ENCODE measurements at regions not wholly inside any gene's neighbourhood (a gene's known extent, or its start where the extent isn't known, plus 50 kb on each side); places are given as distances from the start of the nearest gene placed in this dataset.

DNA sequence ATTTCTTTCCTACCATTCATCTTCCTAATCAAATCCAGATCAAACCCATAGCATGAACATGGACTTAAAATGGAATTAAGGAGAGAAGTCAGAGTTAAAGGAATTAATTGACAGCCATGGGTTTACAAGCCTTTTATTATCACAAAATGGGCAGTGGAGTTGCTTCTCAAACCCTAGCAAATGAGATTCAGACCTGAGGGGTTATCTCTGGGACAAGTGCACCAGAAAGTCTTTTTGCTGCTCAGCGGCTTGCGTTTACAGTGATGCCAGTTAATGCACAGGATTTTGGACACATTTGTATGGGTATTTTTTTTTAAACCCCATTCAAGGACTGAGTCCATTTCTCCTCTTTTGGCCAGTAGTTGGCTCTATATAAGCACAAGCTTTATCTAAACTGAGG is 503.0 kb downstream of the EFNB2 start:
- DNase-seq: no peak
- TF ChIP-seq, protein P1, sequence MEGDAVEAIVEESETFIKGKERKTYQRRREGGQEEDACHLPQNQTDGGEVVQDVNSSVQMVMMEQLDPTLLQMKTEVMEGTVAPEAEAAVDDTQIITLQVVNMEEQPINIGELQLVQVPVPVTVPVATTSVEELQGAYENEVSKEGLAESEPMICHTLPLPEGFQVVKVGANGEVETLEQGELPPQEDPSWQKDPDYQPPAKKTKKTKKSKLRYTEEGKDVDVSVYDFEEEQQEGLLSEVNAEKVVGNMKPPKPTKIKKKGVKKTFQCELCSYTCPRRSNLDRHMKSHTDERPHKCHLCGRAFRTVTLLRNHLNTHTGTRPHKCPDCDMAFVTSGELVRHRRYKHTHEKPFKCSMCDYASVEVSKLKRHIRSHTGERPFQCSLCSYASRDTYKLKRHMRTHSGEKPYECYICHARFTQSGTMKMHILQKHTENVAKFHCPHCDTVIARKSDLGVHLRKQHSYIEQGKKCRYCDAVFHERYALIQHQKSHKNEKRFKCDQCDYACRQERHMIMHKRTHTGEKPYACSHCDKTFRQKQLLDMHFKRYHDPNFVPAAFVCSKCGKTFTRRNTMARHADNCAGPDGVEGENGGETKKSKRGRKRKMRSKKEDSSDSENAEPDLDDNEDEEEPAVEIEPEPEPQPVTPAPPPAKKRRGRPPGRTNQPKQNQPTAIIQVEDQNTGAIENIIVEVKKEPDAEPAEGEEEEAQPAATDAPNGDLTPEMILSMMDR (IDR thresholded peaks at IDR 0.05): no peak
- Mint-ChIP-seq H3K36me3 (ENCODE audit: low read depth) (no peaks in the 10 kb centered on the region), H3K27ac (no peak overlapping the region), H3K9me3 (no peaks in the 10 kb centered on the region), H3K4me3 (no peak overlapping the region), H3K4me1 (ENCODE audit: low read depth) (peaks cover 40% of the 10 kb centered on the region), H3K27me3 (ENCODE audit: insufficient read depth) (peaks cover 1% of the 10 kb centered on the region; the same call in 1 of the 2 replicates)

DNA sequence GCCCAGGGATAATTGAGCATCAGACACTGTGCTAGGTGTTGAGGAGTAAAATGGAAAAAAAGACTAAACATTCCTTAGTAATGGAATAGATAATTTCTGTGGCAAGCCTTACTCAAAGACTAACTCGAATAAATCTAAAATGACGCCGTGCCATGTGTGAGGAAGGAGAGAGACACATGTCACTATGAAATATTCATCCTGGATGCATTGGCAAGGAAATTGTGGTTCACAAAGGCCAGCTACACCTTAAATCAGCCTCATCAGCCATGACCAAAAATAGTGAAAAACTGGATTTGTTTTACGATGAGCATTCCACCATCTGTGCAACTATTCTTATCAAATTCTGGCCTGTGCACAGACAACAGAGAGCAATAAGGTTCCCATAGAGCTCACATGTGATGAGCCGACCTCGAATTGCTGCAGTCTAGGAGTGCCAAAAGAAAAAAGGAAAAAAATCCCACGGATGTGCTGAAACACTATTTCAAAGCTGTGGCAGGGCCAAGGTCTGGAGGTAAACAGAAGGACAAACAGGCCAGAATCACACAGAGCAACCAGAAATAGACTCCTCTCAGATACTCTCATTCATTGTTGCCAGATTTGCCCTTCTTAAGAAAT is 505.7 kb downstream of the EFNB2 start:
- no peaks in the 10 kb centered on the region for H3K36me3 Mint-ChIP-seq (ENCODE audit: low read depth)
- H3K27ac Mint-ChIP-seq: no peak overlapping the region
- no peak for DNase-seq
- H3K4me1 Mint-ChIP-seq (ENCODE audit: low read depth): peaks cover 40% of the 10 kb centered on the region
- TF ChIP-seq, protein P1 (IDR thresholded peaks at IDR 0.05): no peak
- H3K9me3 Mint-ChIP-seq: no peaks in the 10 kb centered on the region
- H3K27me3 Mint-ChIP-seq (ENCODE audit: insufficient read depth): no peaks in the 10 kb centered on the region
- H3K4me3 Mint-ChIP-seq: no peak overlapping the region

DNA sequence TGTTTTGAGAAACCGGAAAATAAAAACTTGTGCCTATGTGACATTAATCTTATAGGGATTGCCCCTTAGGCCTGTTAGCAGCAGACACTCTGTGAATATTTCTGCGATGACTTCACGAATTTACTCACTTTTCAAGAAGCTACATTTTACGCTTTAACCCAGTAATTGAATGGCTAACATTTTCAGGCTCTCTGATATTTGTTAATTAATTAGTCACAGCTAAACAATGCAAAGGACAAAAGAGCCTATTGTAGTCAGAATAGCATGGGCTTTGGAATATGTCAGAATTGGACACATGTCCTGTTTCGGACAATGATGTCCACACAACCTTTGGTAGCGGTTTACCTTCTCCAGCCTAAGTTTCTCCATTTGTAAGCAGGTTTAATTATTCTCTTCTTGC is 506.6 kb downstream of the EFNB2 start:
- H3K4me1 Mint-ChIP-seq (ENCODE audit: low read depth): peaks cover 34% of the 10 kb centered on the region
- peak; percentile 25 for DNase-seq
- H3K27me3 Mint-ChIP-seq (ENCODE audit: insufficient read depth): no peaks in the 10 kb centered on the region
- no peak overlapping the region for H3K27ac Mint-ChIP-seq
- H3K36me3 Mint-ChIP-seq (ENCODE audit: low read depth): no peaks in the 10 kb centered on the region
- no peaks in the 10 kb centered on the region for H3K9me3 Mint-ChIP-seq
- no peak overlapping the region for H3K4me3 Mint-ChIP-seq
- TF ChIP-seq, protein P1 (IDR thresholded peaks at IDR 0.05): no peak

DNA sequence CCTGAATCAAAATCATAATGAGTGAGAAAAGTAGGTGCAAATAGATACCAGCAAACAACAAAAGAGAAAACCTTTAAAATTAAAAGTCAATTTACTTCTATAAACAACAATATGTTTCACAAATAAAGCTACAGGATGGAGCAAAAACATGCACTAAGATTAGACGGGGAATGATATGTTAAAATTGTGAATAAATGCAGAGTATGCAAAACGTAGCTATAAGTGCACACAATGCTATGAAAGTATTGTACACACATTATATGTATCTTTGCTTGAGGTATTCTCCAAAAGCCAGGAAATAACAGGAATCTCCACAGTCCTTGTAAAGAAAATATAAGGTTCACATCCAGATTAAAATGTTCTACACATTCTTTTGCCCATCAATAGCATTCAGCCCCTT is 523.9 kb downstream of the EFNB2 start:
- no peak for DNase-seq
- Mint-ChIP-seq H3K27ac (no peak overlapping the region), H3K4me3 (no peak overlapping the region), H3K27me3 (ENCODE audit: insufficient read depth) (peaks cover 14% of the 10 kb centered on the region), H3K4me1 (ENCODE audit: low read depth) (peaks cover 6% of the 10 kb centered on the region; the same call in 1 of the 2 replicates), H3K36me3 (ENCODE audit: low read depth) (no peaks in the 10 kb centered on the region), H3K9me3 (no peaks in the 10 kb centered on the region)
- TF ChIP-seq, protein P1 (IDR thresholded peaks at IDR 0.05): no peak

DNA sequence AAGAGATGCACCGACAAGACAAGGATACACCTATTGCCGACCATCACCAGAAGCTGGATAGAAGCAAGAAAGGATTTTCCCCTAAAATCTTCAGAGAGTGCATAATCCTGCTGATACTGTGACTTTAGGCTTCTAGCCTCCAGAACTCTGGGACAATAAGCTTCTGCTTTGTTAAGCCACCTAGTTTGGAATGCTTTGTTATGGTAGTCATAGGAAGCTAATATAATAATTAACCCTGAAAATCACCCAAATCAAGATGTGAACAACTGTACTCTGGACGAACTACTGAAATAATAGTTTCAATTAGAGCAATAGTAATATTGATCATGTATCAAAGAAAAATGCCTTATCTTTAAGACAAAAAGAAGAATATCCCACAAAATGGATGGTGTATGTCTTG is 524.6 kb downstream of the EFNB2 start:
- peaks cover 10% of the 10 kb centered on the region for H3K27me3 Mint-ChIP-seq (ENCODE audit: insufficient read depth)
- no peak for DNase-seq

More for the DNA sequence above, 524.6 kb downstream of the EFNB2 start:
- TF ChIP-seq, protein P1 (IDR thresholded peaks at IDR 0.05): no peak
- no peak overlapping the region for H3K4me3 Mint-ChIP-seq
- H3K27ac Mint-ChIP-seq: no peak overlapping the region
- no peaks in the 10 kb centered on the region for H3K9me3 Mint-ChIP-seq
- no peaks in the 10 kb centered on the region for H3K36me3 Mint-ChIP-seq (ENCODE audit: low read depth)
- peaks cover 6% of the 10 kb centered on the region; the same call in 1 of the 2 replicates for H3K4me1 Mint-ChIP-seq (ENCODE audit: low read depth)
